Fibroblast of the aortic adventitia (primary cell): ENCODE measurements at regions not wholly inside any gene's neighbourhood (a gene's known extent, or its start where the extent isn't known, plus 50 kb on each side); places are given as distances from the start of the nearest gene placed in this dataset.
"Not testable (repeated sequence)": the region's sequence is repeated elsewhere in the genome, so short reads cannot be mapped to it uniquely, and the experiment has no call there.

Experiments
- DNase-seq: peaks from one replicate; pipeline ENCODE4 v3.0.0-alpha.2; 2010; ENCODE audit warnings: low read depth
- H3K4me3 ChIP-seq: 2 replicates; pipeline ENCODE4 v1.5.1; 2011; ENCODE audit warnings: low read depth, mild to moderate bottlenecking, control low read depth, low read length, moderate library complexity
- CTCF ChIP-seq: IDR thresholded peaks from 2 replicates; pipeline ENCODE4 v1.5.1; 2011; ENCODE audit warnings: mild to moderate bottlenecking, low read length, control low read depth, inconsistent platforms; ENCODE audit not compliant: insufficient read depth

- no peak for TF ChIP-seq CTCF
- no peak for DNase-seq
- H3K4me3 ChIP-seq: no peak overlapping the region
These were observed 125.0 kb downstream of the KCNE4 start for GRCh38 chr2:223176970-223177369.

- H3K4me3 ChIP-seq: no peak overlapping the region
- no peak for TF ChIP-seq CTCF
- no peak for DNase-seq
These were observed 128.5 kb downstream of the KCNE4 start for GRCh38 chr2:223180463-223180862.

- no peak for DNase-seq
- no peak for TF ChIP-seq CTCF
- no peak overlapping the region for H3K4me3 ChIP-seq
These were observed 129.6 kb downstream of the KCNE4 start for GRCh38 chr2:223181561-223181960.

- no peak for TF ChIP-seq CTCF
- no peak for DNase-seq
These were observed 130.4 kb downstream of the KCNE4 start for GRCh38 chr2:223182356-223182755.

GRCh38 chr2:223185638-223186037 lies 133.6 kb downstream of the KCNE4 start:
- TF ChIP-seq CTCF: no peak
- DNase-seq: no peak
- H3K4me3 ChIP-seq: no peak overlapping the region

More at GRCh38 chr2:223182356-223182755, 130.4 kb downstream of the KCNE4 start:
- H3K4me3 ChIP-seq: no peak overlapping the region

GRCh38 chr2:223187256-223187655 lies 135.3 kb downstream of the KCNE4 start:
- H3K4me3 ChIP-seq: no peak overlapping the region
- no peak for DNase-seq
- no peak for TF ChIP-seq CTCF

- not testable (repeated sequence) for DNase-seq, H3K4me3 ChIP-seq
These were observed 138.7 kb downstream of the KCNE4 start for GRCh38 chr2:223190561-223191206.
